IPS-20b (cell line): ENCODE measurements at regions not wholly inside any gene's neighbourhood (a gene's known extent, or its start where the extent isn't known, plus 50 kb on each side); places are given as distances from the start of the nearest gene placed in this dataset.

Source experiments
- H3K27ac ChIP-seq: one replicate; pipeline ENCODE4 v1.5.1; 2013; ENCODE audit warnings: low read length
- H3K27me3 ChIP-seq: 2 replicates; pipeline ENCODE4 v1.6.1; 2013; ENCODE audit warnings: mild to moderate bottlenecking, low read length, inconsistent platforms; ENCODE audit not compliant: insufficient read depth
- H3K36me3 ChIP-seq: 2 replicates; pipeline ENCODE4 v1.6.1; 2013; ENCODE audit warnings: low read depth, mild to moderate bottlenecking, inconsistent platforms, low read length, moderate library complexity; ENCODE audit not compliant: insufficient read depth
- H3K4me1 ChIP-seq: 2 replicates; pipeline ENCODE4 v1.6.1; 2013; ENCODE audit warnings: mild to moderate bottlenecking, control low read depth, inconsistent platforms, low read length, moderate library complexity; ENCODE audit not compliant: insufficient read depth
- H3K4me3 ChIP-seq: 2 replicates; pipeline ENCODE4 v1.5.1; 2013; ENCODE audit warnings: mild to moderate bottlenecking, low read length, inconsistent platforms
- H3K9ac ChIP-seq: 2 replicates; pipeline ENCODE4 v1.6.1; 2013; ENCODE audit warnings: low read depth, mild to moderate bottlenecking, inconsistent platforms, low read length, moderate library complexity
- H3K9me3 ChIP-seq: 2 replicates; pipeline ENCODE4 v1.6.1; 2013; ENCODE audit warnings: mild to moderate bottlenecking, low read depth, low read length, inconsistent platforms; ENCODE audit not compliant: insufficient read depth

DNA sequence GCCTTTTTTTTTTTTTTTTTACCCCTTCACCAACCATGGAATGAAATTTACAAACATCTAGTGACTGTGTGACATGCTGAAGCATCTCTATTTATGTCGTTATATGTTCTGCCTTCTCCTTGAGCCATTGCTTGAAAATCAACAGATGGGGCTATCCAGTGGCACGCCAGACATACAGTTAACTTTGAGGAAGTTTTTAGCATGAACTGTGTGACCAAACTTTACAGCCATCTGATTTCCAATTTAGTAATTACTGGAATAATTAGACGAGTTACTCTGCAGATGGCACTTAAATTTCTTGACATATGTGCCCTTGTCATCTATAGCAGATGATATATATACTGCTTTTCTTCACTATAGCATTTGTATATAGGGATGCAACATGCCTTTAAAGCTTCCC, 192.1 kb downstream of the SNAPC1 start:
- Histone ChIP-seq H3K27me3 (no peaks in the 10 kb centered on the region), H3K4me1 (no peaks in the 10 kb centered on the region), H3K27ac (no peak overlapping the region), H3K9ac (no peak overlapping the region), H3K9me3 (peaks cover 8% of the 10 kb centered on the region), H3K4me3 (no peak overlapping the region), H3K36me3 (no peaks in the 10 kb centered on the region)

DNA sequence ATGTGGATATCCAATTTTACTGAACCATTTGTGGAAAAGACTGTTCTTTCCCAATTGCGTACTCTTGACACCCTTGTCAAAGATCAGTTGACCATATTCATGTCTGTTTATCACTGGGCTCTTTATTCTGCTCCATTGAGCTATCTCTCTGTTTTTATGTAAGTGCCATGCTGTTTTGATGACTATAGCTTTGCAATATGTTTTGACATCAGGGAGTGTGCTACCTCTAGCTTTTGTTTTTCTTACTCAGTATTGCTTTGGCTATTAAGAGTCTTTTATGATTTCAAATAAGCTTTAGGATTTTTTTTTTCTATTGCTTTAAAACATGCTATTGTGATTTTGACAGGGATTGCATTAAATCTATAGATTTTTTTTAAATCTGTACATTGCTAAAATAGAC, 194.3 kb downstream of the SNAPC1 start:
- Histone ChIP-seq H3K4me1 (no peaks in the 10 kb centered on the region), H3K36me3 (no peaks in the 10 kb centered on the region), H3K27me3 (no peaks in the 10 kb centered on the region), H3K9me3 (peaks cover 8% of the 10 kb centered on the region), H3K27ac (no peak overlapping the region), H3K9ac (no peak overlapping the region), H3K4me3 (no peak overlapping the region)

DNA sequence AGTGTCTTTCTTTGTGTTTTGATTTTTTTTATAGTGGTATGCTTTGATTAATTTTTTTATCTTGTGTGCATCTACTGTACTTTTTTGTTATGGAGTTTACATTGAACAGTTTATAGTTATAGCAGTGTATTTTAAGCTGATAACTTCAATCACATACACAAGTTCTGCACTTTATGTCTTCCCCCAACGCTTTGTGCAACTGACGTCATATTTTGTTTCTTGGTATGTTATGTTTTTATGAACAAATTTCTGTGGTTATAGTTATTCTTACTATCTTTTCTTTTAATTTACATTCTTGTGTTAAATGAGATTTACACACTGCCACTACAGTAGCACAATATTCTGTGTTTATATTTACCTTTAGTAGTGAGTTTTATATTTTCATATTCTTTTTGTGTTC, 197.1 kb downstream of the SNAPC1 start:
- H3K4me3 ChIP-seq = no peak overlapping the region
- H3K27me3 ChIP-seq = no peaks in the 10 kb centered on the region
- no peaks in the 10 kb centered on the region for H3K36me3 ChIP-seq
- H3K4me1 ChIP-seq = no peaks in the 10 kb centered on the region
- no peak overlapping the region for H3K27ac ChIP-seq
- peaks cover 8% of the 10 kb centered on the region for H3K9me3 ChIP-seq
- no peak overlapping the region for H3K9ac ChIP-seq

DNA sequence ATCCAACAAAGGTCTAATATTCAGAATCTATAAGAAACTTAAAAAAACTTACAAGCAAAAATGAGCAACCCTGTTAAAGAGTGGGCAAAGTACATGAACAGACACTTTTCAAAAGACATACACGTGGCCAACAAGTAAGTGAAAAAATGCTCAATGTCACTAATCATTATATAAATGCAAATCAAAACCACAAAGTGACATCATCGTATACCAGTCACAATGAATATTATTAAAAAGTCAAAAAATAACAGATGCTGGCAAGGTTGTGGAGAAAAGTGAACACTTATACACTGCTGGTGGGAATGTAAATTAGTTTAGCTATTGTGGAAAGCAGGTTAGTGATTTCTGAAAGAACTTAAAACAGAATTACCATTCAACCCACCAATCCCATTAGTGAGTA, 199.1 kb downstream of the SNAPC1 start:
- no peak overlapping the region for H3K4me3 ChIP-seq
- no peaks in the 10 kb centered on the region for H3K36me3 ChIP-seq
- peaks cover 4% of the 10 kb centered on the region for H3K9me3 ChIP-seq
- no peak overlapping the region for H3K27ac ChIP-seq
- no peaks in the 10 kb centered on the region for H3K4me1 ChIP-seq
- no peak overlapping the region for H3K9ac ChIP-seq
- no peaks in the 10 kb centered on the region for H3K27me3 ChIP-seq

DNA sequence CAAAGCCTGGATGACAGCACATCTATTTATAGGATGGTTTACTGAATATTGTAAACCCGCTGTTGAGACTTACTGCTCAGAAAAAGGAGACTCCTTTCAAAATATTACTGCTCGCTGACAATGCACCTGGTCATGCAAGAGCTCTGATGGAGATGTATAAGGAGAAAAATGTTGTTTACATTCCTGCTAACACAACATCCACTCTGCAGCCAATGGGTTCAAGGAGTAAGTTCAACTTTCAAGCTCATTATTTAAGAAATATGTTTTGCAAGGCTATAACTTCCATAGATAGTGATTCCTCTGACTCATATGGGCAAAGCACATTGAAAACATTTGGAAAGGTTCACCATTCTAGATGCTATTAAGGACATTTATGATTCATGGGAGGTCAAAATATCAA, 201.7 kb downstream of the SNAPC1 start:
- no peaks in the 10 kb centered on the region for H3K27me3 ChIP-seq
- H3K36me3 ChIP-seq = no peaks in the 10 kb centered on the region
- H3K4me1 ChIP-seq = 0 out of 2 replicates have a peak, but pooled peaks cover 4% of the 10 kb centered on the region
- no peak overlapping the region for H3K27ac ChIP-seq
- H3K9me3 ChIP-seq = no peaks in the 10 kb centered on the region
- no peak overlapping the region for H3K4me3 ChIP-seq
- H3K9ac ChIP-seq = no peak overlapping the region

DNA sequence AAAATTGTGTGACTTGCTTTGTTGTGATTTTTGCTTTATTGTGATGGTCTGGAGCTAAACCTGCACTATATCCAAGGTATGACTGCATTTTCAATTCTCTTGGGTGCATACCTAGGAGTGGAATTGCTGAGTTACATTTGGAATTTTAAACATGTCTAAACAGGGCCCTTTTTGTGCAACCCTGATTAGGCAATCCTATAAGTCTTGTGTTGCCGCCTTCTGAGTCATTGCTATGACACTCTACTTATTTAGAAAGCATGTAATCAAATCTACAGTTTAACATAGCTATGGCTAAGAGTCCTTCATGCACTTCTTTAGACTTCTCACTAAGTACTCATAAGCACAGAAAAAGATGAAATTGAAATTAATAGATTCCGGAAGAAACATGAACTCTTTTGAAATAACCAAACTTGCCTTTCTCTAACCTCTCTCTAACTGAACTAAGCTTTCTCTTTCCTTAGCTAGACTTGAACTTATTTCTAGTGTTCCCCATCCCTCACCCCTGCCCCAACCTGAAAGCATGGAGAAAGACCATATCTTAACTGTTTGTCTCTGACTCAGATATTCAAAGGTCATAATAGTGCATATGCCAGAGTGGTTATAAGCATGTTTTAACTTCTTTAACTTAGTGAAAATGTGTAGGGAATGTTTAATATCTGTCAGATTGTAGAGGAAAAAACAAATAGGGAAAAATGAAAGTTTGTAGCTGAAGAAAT, 203.0 kb downstream of the SNAPC1 start:
- no peak overlapping the region for H3K4me3 ChIP-seq

DNA sequence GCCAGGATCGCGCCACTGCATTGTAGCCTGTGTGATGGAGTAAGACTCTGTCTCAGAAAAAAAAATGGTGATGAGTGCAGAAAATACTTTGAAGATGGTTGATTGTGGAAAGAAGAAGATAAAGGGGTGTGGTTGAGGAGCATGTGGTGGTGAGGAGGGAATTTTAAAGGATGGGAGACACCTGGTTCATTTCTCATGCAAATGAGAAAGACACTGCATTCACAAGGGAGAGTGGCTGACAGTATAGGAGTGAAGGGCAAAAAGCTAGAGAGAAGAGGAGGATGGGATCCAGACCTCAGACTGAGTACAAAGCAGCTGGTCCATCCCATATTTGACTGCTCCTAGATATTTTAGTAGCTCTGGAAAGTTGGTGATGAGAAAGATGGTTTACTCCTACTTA, 206.0 kb downstream of the SNAPC1 start:
- Histone ChIP-seq H3K9ac (no peak overlapping the region), H3K4me3 (no peak overlapping the region), H3K27me3 (no peaks in the 10 kb centered on the region), H3K9me3 (no peaks in the 10 kb centered on the region), H3K4me1 (peaks cover 4% of the 10 kb centered on the region; the same call in 1 of the 2 replicates), H3K36me3 (no peaks in the 10 kb centered on the region), H3K27ac (no peak overlapping the region)

More for the DNA sequence above, 203.0 kb downstream of the SNAPC1 start:
- H3K36me3 ChIP-seq = no peaks in the 10 kb centered on the region
- no peak overlapping the region for H3K9ac ChIP-seq
- H3K27ac ChIP-seq = no peak overlapping the region
- 0 out of 2 replicates have a peak, but pooled peaks cover 4% of the 10 kb centered on the region for H3K4me1 ChIP-seq
- no peaks in the 10 kb centered on the region for H3K9me3 ChIP-seq
- H3K27me3 ChIP-seq = no peaks in the 10 kb centered on the region

DNA sequence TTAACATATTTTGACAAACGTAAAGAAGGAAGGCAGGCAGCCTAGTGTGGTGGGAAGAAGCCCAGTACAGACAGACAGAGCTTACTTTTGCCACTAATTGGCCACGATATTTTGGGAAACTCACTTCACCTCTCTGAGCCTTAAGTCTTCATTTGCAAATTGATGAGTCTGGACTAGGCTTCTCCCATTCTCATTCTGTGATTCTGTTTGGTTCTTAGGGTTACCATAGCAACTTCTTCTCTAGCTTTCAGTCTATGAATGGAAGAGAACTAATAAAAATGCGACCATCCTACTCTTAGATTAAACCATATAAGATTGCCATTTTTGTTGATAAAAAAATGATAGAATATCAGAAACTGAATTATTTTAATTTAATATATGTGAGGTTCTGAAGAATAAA, 210.5 kb downstream of the SNAPC1 start:
- Histone ChIP-seq H3K27ac (no peak overlapping the region), H3K4me1 (peaks cover 4% of the 10 kb centered on the region; the same call in 1 of the 2 replicates), H3K9ac (no peak overlapping the region), H3K4me3 (no peak overlapping the region), H3K36me3 (no peaks in the 10 kb centered on the region), H3K27me3 (no peaks in the 10 kb centered on the region), H3K9me3 (peaks cover 14% of the 10 kb centered on the region)

DNA sequence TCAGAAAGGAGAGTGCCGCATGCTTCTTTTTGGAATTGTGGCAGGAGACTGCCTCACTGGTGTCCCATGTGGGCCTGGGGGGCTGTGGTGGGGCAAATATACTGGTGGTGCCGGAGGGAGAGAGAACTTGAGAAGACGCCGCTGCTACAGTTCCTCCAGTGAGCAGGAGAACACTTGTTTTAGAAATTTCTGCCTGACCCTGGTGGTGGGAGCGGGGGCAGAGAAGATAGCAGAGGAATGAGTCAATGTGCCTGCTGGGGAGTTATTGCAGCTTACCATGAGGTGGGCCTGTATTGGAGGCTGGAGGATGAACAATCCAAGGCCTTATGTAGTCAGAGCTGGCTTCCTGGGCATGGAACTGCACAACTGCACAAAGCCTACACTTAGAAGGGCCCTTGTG, 211.8 kb downstream of the SNAPC1 start:
- Histone ChIP-seq H3K27ac (no peak overlapping the region), H3K9me3 (peaks cover 14% of the 10 kb centered on the region), H3K27me3 (no peaks in the 10 kb centered on the region), H3K4me3 (no peak overlapping the region), H3K36me3 (no peaks in the 10 kb centered on the region), H3K4me1 (no peaks in the 10 kb centered on the region; the same call in 1 of the 2 replicates), H3K9ac (no peak overlapping the region)

DNA sequence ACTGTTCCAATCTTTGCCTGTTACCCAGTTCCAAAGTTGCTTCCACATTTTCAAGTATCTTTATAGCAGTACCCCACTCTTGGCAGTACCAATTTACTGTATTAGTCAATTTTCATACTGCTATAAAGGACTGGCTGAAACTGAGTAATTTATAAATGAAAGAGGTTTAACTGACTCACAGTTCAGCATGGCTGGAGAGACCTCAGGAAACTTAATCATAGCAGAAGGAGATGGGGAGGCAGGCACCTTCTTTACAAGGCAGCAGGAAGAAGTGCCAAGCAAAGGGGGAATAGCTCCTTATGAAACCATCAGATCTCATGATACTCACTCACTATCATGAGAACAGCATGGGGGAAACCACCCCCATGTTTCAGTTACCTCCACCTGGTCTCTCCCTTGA, 215.0 kb downstream of the SNAPC1 start:
- Histone ChIP-seq H3K4me3 (no peak overlapping the region), H3K9me3 (peaks cover 14% of the 10 kb centered on the region), H3K27ac (no peak overlapping the region), H3K36me3 (no peaks in the 10 kb centered on the region), H3K27me3 (no peaks in the 10 kb centered on the region), H3K4me1 (no peaks in the 10 kb centered on the region; the same call in 1 of the 2 replicates), H3K9ac (no peak overlapping the region)

DNA sequence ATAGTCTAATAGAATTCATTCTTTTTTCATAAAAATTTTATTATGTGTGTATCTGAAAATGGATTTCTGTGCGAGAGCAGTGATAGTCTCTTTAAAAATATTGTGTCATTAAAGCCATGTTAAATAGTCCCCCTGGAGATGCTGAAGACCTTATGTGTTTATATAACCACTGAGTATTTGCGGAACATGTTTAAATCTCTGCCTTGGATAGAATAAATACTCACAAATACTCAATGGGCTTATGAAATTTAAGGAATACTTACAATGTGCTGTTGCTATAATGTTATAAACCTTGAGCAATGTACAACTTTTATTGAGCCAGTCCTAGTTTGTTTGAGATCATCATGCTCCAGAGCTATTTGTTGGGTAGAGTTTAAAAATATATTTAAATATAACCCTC, 226.0 kb downstream of the SNAPC1 start:
- Histone ChIP-seq H3K9me3 (no peaks in the 10 kb centered on the region), H3K27ac (no peak overlapping the region), H3K27me3 (no peaks in the 10 kb centered on the region), H3K4me3 (no peak overlapping the region), H3K36me3 (no peaks in the 10 kb centered on the region), H3K9ac (no peak overlapping the region), H3K4me1 (no peaks in the 10 kb centered on the region)

DNA sequence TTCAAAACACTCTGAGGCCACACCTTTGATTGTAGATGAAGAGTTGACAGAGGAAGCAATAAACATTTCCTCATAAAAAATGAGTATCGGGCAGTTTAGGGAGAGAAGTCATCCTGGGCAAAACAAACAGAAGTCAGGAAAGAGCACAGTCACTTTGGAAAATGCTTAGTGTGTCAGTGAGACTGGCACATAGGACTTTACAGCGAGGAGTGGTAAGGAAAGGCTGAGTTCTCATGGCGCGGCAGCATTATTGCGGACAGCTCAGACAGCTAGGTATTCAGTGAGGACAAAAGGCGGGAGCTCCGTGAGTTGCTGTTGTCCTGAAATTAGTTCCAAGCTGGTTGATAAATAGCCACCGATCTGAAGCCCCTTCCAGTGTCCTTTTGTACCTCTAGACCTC, 229.9 kb downstream of the SNAPC1 start:
- H3K36me3 ChIP-seq = no peaks in the 10 kb centered on the region
- no peaks in the 10 kb centered on the region for H3K4me1 ChIP-seq
- no peak overlapping the region for H3K4me3 ChIP-seq
- no peaks in the 10 kb centered on the region for H3K27me3 ChIP-seq
- no peaks in the 10 kb centered on the region for H3K9me3 ChIP-seq
- no peak overlapping the region for H3K9ac ChIP-seq
- no peak overlapping the region for H3K27ac ChIP-seq
